Caco-2 (cell line): ENCODE measurements at regions not wholly inside any gene's neighbourhood (a gene's known extent, or its start where the extent isn't known, plus 50 kb on each side); places are given as distances from the start of the nearest gene placed in this dataset.
"Not testable (repeated sequence)": the region's sequence is repeated elsewhere in the genome, so short reads cannot be mapped to it uniquely, and the experiment has no call there.

ENCODE experiments used
- BruUV-seq: library from RNA; stranded (reverse); fragments of 400-500 nt; replicated peaks from 2 replicates; lab custom pipeline; 2021; lab: Mats Ljungman, UMichigan
- CTCF ChIA-PET: fragments of 300-600 bp; sonication (Branson Sonifier 250); formaldehyde crosslinking; loops from one replicate; lab custom pipeline; 2022; ENCODE audit warnings: antibody characterized with exemption; lab: Charles Lee
- POLR2A ChIA-PET: fragments of 300-600 bp; sonication (Branson Sonifier 250); formaldehyde crosslinking; loops from one replicate; lab custom pipeline; 2022; ENCODE audit warnings: antibody characterized with exemption; lab: Charles Lee
- DNase-seq, 2 experiments: peaks; one replicate each; pipeline versions ENCODE4 v3.0.0 to v3.0.0-alpha.2; 2020 to 2022
- H3K27me3 ChIP-seq: replicated peaks from 2 replicates; pipeline ENCODE4 v1.6.0; 2011; ENCODE audit warnings: low read length; ENCODE audit not compliant: control insufficient read depth, insufficient read depth
- H3K36me3 ChIP-seq: 2 replicates; pipeline ENCODE4 v1.5.1; 2011; ENCODE audit warnings: low read length; ENCODE audit not compliant: control insufficient read depth, insufficient read depth
- H3K4me1 ChIP-seq: fragments of 250-450 bp; sonication (Bioruptor Pico); 2 replicates; pipeline ENCODE4 v1.5.1; 2020; ENCODE audit warnings: mild to moderate bottlenecking
- H3K4me3 ChIP-seq: 2 replicates; pipeline ENCODE4 v1.5.1; 2011; ENCODE audit warnings: low read depth, mild to moderate bottlenecking, control low read depth, low read length
- H3K9me3 ChIP-seq: fragments of 250-450 bp; sonication (Bioruptor Pico); 2 replicates; pipeline ENCODE4 v1.5.1; 2020; ENCODE audit warnings: mild to moderate bottlenecking, moderate library complexity
- H3K27ac Mint-ChIP-seq: one replicate; pipeline ENCODE4 v1.8.0; 2022; ENCODE audit warnings: mixed read lengths; ENCODE audit not compliant: unreplicated experiment
- H3K27me3 Mint-ChIP-seq: one replicate; pipeline ENCODE4 v1.8.0; 2022; ENCODE audit warnings: mixed read lengths; ENCODE audit not compliant: insufficient read depth, unreplicated experiment
- H3K36me3 Mint-ChIP-seq: one replicate; pipeline ENCODE4 v1.8.0; 2022; ENCODE audit warnings: mild to moderate bottlenecking, mixed read lengths; ENCODE audit not compliant: insufficient read depth, unreplicated experiment
- H3K4me1 Mint-ChIP-seq: one replicate; pipeline ENCODE4 v1.8.0; 2022; ENCODE audit warnings: low read depth, mixed read lengths; ENCODE audit not compliant: unreplicated experiment
- H3K4me3 Mint-ChIP-seq: one replicate; pipeline ENCODE4 v1.8.0; 2022; ENCODE audit warnings: mild to moderate bottlenecking, moderate library complexity, mixed read lengths; ENCODE audit not compliant: unreplicated experiment
- H3K9me3 Mint-ChIP-seq: one replicate; pipeline ENCODE4 v1.8.0; 2022; ENCODE audit warnings: mixed read lengths; ENCODE audit not compliant: unreplicated experiment
- intact Hi-C: fragments of 100-400 bp; cut with micrococcal nuclease; formaldehyde crosslinking; loops from one replicate; pipeline ENCODE4 v1.10.0; 2022; ENCODE audit not compliant: unreplicated experiment
- TF ChIP-seq, protein P1 (sequence below), 2 experiments: fragments of 200-600 bp in 1 of 2; IDR thresholded peaks; 1 replicate in 1 of 2; 2 replicates in 1 of 2; pipeline versions ENCODE4 v1.5.1 to v1.8.0; 2011 to 2022; ENCODE audit warnings: antibody characterized with exemption in 1 of 2, control low read depth in 1 of 2, inconsistent platforms in 1 of 2, low read depth in 1 of 2, low read length in 1 of 2, mild to moderate bottlenecking in 1 of 2, moderate library complexity in 1 of 2; ENCODE audit not compliant: insufficient read depth in 1 of 2, severe bottlenecking in 1 of 2, unreplicated experiment in 1 of 2

DNA sequence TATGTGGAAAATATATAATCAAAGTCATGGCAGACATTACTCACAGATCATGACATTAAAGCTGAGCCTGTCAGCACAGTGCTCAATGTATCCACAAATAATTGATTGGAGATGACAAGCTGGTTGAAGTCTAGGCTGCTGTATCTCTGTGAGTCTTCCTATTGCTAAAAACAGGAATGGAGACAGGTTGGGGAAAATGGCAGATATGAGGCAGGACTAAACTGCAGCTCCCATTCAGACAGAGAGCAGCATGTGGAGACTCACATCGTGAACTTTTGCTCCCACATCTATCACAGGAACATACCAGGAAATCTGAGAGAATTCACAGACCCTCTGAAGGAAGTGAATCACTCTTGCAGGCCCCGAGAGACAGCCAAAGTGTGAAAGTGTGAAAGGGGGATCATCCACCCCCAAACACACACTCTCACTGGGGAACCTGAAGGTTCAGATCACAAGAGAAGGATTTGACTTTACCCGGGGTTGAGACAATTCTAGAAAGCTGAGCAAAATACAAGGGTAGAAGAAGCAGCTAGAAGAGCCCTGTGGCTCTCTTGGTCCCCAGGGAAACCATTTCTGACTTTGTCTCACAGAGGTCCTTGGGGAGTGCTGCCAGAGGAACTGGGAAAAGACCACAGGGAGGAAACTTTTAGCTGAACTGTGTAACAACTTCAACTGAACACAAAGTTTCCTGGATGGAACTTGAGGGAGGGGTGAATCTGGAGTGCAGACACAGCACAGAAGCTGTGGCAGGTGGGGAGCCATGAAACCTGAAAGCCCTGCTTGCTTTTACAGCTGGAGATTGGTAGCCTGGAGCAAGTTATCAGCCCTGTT lies 173.4 kb downstream of the S1PR1 start:
- Mint-ChIP-seq H3K27me3 (peaks cover 6% of the 10 kb centered on the region), H3K4me1 (no peaks in the 10 kb centered on the region), H3K27ac (no peak overlapping the region), H3K4me3 (no peak overlapping the region), H3K36me3 (no peaks in the 10 kb centered on the region), H3K9me3 (no peaks in the 10 kb centered on the region)
- no peaks in the 10 kb centered on the region for H3K36me3 ChIP-seq
- DNase-seq: no peak
- no peaks in the 10 kb centered on the region for H3K9me3 ChIP-seq
- no peaks in the 10 kb centered on the region for H3K4me1 ChIP-seq
- H3K4me3 ChIP-seq: no peak overlapping the region
- no peaks in the 10 kb centered on the region for H3K27me3 ChIP-seq
- POLR2A ChIA-PET: no interaction called here
- BruUV-seq: no TSS peak
- TF ChIP-seq, protein P1, sequence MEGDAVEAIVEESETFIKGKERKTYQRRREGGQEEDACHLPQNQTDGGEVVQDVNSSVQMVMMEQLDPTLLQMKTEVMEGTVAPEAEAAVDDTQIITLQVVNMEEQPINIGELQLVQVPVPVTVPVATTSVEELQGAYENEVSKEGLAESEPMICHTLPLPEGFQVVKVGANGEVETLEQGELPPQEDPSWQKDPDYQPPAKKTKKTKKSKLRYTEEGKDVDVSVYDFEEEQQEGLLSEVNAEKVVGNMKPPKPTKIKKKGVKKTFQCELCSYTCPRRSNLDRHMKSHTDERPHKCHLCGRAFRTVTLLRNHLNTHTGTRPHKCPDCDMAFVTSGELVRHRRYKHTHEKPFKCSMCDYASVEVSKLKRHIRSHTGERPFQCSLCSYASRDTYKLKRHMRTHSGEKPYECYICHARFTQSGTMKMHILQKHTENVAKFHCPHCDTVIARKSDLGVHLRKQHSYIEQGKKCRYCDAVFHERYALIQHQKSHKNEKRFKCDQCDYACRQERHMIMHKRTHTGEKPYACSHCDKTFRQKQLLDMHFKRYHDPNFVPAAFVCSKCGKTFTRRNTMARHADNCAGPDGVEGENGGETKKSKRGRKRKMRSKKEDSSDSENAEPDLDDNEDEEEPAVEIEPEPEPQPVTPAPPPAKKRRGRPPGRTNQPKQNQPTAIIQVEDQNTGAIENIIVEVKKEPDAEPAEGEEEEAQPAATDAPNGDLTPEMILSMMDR (IDR thresholded peaks at IDR 0.05; ENCODE audit: insufficient read depth in 1 of 2, low read depth in 1 of 2, low read length in 1 of 2, severe bottlenecking in 1 of 2, unreplicated experiment in 1 of 2): no peak
- intact Hi-C loops: no loop called here
- CTCF ChIA-PET: no interaction called here

- TF ChIP-seq, protein P1 (IDR thresholded peaks at IDR 0.05; ENCODE audit: insufficient read depth in 1 of 2, low read depth in 1 of 2, low read length in 1 of 2, severe bottlenecking in 1 of 2, unreplicated experiment in 1 of 2): no peak
- Mint-ChIP-seq H3K27me3 (peaks cover 4% of the 10 kb centered on the region), H3K27ac (no peak overlapping the region), H3K4me3 (no peak overlapping the region), H3K36me3 (no peaks in the 10 kb centered on the region), H3K9me3 (no peaks in the 10 kb centered on the region), H3K4me1 (no peaks in the 10 kb centered on the region)
- Histone ChIP-seq H3K27me3 (no peaks in the 10 kb centered on the region), H3K4me3 (no peak overlapping the region), H3K4me1 (no peaks in the 10 kb centered on the region), H3K9me3 (no peaks in the 10 kb centered on the region), H3K36me3 (no peaks in the 10 kb centered on the region)
- ChIA-PET CTCF (no interaction called here), POLR2A (no interaction called here)
- DNase-seq: no peak
- BruUV-seq: no TSS peak
- intact Hi-C loops: no loop called here
These were observed 183.6 kb downstream of the S1PR1 start for GRCh38 chr1:101420406-101420805.

- H3K27me3 ChIP-seq, H3K9me3 Mint-ChIP-seq, H3K4me1 ChIP-seq, H3K36me3 Mint-ChIP-seq, H3K27ac Mint-ChIP-seq, DNase-seq, BruUV-seq, H3K4me3 ChIP-seq, H3K4me1 Mint-ChIP-seq, CTCF ChIA-PET, H3K27me3 Mint-ChIP-seq, H3K36me3 ChIP-seq, H3K9me3 ChIP-seq, intact Hi-C loops, H3K4me3 Mint-ChIP-seq, POLR2A ChIA-PET: not testable (repeated sequence)
These were observed 191.3 kb downstream of the S1PR1 start for GRCh38 chr1:101428083-101428482.
